GM06990 (cell line): ENCODE measurements at regions not wholly inside any gene's neighbourhood (a gene's known extent, or its start where the extent isn't known, plus 50 kb on each side); places are given as distances from the start of the nearest gene placed in this dataset.

Experiments
- DNase-seq: peaks from one replicate; pipeline ENCODE4 v3.0.0-alpha.2; 2011; ENCODE audit not compliant: insufficient read length; ENCODE audit errors: extremely low read depth
- H3K27me3 ChIP-seq: replicated peaks from 2 replicates; pipeline ENCODE4 v1.6.0; 2011; ENCODE audit warnings: low read length; ENCODE audit not compliant: control insufficient read depth, insufficient read depth
- H3K36me3 ChIP-seq: 2 replicates; pipeline ENCODE4 v1.5.1; 2011; ENCODE audit warnings: low read length; ENCODE audit not compliant: control insufficient read depth, insufficient read depth
- H3K4me3 ChIP-seq: replicated peaks from 2 replicates; pipeline ENCODE4 v1.5.1; 2011; ENCODE audit warnings: low read depth, mild to moderate bottlenecking, control low read depth, low read length
- TF ChIP-seq, protein P1 (sequence below): IDR thresholded peaks from 2 replicates; pipeline ENCODE4 v1.5.1; 2011; ENCODE audit warnings: low read length, control low read depth, mild to moderate bottlenecking, inconsistent platforms; ENCODE audit not compliant: insufficient read depth, poor library complexity, severe bottlenecking

DNA sequence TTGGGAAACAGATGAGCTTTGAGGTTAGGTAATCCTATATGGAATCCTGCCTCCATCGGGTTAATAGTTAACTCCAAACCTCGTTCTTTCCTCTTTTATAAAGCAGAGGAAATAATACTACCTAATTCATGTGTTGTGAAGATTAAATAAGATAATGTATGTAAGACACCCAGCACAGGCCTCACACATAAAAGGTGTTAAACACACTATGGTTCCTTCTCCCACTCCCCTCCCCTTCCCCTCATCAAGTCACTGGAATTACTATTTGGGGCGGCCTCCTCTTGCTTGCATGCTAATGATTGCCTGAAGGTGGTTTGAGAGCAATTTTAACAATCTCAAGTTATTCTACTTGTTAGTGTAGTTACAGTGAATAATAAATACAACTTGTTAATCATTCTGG lies 404.4 kb upstream of the RASGEF1B start:
- TF ChIP-seq, protein P1, sequence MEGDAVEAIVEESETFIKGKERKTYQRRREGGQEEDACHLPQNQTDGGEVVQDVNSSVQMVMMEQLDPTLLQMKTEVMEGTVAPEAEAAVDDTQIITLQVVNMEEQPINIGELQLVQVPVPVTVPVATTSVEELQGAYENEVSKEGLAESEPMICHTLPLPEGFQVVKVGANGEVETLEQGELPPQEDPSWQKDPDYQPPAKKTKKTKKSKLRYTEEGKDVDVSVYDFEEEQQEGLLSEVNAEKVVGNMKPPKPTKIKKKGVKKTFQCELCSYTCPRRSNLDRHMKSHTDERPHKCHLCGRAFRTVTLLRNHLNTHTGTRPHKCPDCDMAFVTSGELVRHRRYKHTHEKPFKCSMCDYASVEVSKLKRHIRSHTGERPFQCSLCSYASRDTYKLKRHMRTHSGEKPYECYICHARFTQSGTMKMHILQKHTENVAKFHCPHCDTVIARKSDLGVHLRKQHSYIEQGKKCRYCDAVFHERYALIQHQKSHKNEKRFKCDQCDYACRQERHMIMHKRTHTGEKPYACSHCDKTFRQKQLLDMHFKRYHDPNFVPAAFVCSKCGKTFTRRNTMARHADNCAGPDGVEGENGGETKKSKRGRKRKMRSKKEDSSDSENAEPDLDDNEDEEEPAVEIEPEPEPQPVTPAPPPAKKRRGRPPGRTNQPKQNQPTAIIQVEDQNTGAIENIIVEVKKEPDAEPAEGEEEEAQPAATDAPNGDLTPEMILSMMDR, result no peak
- no peaks in the 10 kb centered on the region for H3K36me3 ChIP-seq
- H3K27me3 ChIP-seq, result no peaks in the 10 kb centered on the region
- H3K4me3 ChIP-seq, result no peak overlapping the region
- DNase-seq, result no peak

DNA sequence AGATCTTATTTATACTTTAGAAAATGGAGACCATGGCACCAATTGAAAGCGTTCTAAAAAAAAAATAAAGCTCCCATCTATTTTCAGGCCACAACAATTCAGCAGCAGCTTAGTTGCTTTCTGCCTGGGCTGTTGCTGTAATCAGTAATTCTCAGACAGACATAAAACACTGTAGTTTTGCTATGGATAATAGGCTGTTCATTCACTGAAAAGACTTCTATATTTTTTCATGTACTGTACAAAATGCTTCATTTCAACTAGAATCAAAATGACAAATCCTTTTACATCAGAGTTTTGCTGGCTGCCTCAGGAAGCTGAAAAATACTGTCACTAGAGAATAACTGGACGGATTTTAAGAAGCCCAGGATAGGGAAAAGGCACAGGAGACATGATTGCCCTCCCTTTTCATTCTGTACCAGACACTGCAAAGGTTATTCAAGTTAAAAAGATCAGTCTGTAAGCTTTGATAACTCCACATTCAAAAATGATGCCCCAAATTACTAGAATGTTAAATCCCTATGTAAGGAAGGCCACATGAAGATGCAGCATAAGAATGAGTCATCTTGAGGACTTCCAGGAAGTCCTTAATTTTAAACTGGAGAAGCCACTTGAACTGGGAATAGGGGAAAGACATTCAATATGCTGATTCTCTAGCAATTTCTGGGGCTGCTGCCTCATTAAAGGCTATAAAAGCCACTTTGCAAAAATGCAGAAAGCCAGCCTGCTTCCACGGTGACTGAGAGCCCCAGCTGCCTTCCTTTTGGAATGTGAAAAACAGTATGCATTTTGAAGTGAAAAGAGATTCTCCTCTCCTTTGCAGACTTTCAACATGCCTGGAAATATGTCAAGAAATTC lies 403.2 kb upstream of the RASGEF1B start:
- H3K27me3 ChIP-seq, result no peaks in the 10 kb centered on the region
- TF ChIP-seq, protein P1, result no peak
- no peak for DNase-seq
- no peak overlapping the region for H3K4me3 ChIP-seq
- no peaks in the 10 kb centered on the region for H3K36me3 ChIP-seq

DNA sequence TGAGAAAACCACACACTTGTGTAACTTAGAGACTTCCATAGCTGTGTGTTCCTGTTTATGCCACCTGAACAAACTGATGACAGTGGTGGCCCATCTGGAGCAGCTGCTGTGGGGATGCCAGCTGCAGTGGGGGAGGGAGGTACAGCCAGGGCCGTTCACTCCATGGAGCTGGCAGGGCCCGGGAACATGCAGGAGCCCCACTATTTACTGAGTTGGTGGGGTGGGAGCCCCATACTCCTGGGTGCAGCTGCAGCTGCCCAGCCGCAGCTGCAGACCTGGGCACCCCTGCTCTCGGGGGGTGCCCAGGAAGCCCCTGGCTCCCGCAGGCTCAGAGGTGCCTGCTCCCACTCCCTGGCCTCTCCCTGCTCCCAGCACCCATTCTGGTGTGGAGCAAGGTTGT lies 398.6 kb upstream of the RASGEF1B start:
- no peaks in the 10 kb centered on the region for H3K27me3 ChIP-seq
- no peak for DNase-seq
- TF ChIP-seq, protein P1, result no peak
- no peak overlapping the region for H3K4me3 ChIP-seq
- H3K36me3 ChIP-seq, result no peaks in the 10 kb centered on the region

DNA sequence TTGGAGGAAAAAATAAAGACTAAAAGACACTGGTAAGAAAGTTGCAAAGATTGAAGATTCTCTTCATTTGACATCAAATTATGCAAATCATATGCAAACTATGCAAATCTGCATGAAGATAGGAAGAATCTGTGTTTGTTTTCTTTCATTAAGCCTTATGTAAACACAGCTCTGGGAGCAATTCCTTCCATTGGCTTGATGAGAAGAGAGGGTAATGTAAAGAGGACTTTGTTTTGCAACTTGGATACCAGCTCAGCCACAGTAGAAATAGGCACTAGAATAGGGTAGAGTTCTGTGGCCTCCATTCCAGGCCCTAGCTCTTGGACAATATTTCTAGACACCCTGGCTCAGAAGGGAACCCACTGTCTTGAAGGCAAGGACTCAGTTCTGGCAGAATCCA lies 388.4 kb upstream of the RASGEF1B start:
- Histone ChIP-seq H3K27me3 (no peaks in the 10 kb centered on the region), H3K36me3 (no peaks in the 10 kb centered on the region), H3K4me3 (no peak overlapping the region)
- TF ChIP-seq, protein P1, result no peak
- DNase-seq, result no peak

DNA sequence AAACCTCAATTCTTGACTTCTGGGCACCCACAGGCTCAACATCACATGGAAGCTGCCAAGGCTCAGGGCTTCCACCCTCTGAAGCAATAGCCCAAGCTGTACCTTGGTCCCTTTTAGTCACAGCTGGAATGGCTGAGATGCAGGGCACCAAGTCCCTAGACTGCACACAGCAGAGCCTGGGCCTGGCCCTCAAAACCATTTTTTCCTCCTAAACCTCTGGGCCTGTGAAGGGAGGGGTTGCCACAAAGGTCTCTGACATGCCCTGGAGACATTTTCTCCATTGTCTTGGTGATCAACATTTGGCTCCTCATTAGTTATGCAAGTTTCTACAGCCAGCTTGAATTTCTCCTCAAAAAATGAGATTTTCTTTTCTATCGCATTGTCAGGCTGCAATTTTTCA lies 382.7 kb upstream of the RASGEF1B start:
- no peak for DNase-seq
- Histone ChIP-seq H3K36me3 (no peaks in the 10 kb centered on the region), H3K4me3 (no peak overlapping the region), H3K27me3 (no peaks in the 10 kb centered on the region)
- TF ChIP-seq, protein P1, result no peak
